ENCODE measurements at regions not wholly inside any gene's neighbourhood (a gene's known extent, or its start where the extent isn't known, plus 50 kb on each side); places are given as distances from the start of the nearest gene placed in this dataset.

DNA sequence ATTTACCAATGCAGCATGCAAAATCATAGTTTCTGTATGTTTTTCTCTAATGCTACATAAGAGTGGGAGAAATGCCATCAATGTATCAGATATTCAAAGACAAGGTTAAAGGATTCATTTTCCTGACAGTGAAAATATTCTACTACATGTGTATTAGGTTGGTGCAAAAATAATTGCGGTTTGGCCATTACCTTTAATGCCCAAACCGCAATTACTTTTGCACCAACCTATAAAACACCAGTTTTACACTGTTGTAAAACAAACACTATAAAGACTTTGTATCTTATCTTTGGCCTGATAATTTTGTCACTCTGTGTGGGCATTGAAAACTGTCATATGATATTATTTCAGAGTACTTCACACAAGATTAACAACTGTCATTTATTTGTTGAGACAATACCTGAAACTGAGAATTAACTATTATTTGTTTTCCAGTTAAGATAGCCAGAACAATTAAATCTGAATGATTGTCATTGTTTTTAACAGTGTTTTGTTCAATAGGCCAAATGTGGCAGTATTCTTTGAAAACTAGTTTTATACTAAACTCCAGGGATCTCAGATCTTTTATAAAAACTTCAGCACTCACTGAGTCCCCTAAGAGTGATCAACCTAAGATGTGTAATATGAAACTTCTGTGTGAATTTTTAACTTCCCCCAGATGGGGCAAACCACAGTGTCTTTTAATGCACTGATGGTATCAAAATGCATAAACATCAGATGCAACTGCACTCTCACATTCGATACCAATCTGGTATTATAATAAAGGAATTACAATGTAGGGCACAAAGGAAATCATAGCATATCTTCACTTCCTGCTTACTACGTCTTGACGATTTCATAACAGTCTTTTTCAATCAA is 53.8 kb upstream of the FBN2 start:
- DNase-seq: no peak

GRCh38 chr5:128596071-128596470 is 58.0 kb upstream of the FBN2 start:
- no peak for DNase-seq

DNA sequence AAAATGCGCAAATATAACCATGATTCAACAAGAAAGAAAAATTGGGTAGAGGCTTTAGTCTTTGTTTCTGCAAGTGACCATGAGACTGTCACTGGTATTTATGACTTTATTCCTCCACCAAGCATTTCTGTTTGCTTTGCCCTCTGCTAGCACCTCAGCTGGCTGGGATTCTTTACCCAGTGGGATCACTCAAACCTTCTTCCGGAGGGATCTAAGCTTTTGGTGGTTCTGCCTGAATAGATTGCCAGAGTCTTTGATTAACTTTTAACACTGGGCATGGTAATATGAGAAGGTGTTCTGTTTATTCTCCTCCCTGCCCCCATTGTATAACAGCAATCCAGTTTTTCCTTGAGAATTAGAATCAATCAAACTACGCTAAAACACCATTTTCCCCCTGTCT is 59.1 kb upstream of the FBN2 start:
- DNase-seq: no peak

DNA sequence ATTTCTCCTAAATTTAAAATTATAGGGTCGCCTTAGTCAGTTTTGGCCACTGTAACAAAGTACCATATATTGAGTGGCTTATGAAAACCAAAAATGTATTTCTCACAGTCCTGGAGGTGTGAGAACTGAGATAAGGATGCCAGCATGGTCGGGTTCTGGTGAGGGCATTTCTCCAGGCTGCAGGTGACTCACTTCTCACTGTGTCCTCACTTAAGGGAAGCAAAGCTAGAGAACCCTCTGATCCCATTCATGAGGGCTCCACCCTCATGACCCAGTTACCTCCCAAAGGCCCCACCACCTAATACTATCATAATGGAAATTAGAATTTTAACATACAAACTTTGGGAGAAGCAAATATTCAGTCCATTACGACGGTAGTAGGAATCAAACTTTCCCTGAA is 75.1 kb upstream of the FBN2 start:
- DNase-seq: no peak

- DNase-seq: no peak
Measured at GRCh38 chr5:128613766-128614165, 75.7 kb upstream of the FBN2 start.

- DNase-seq: no peak
Measured at GRCh38 chr5:128615578-128615977, 77.5 kb upstream of the FBN2 start.

DNA sequence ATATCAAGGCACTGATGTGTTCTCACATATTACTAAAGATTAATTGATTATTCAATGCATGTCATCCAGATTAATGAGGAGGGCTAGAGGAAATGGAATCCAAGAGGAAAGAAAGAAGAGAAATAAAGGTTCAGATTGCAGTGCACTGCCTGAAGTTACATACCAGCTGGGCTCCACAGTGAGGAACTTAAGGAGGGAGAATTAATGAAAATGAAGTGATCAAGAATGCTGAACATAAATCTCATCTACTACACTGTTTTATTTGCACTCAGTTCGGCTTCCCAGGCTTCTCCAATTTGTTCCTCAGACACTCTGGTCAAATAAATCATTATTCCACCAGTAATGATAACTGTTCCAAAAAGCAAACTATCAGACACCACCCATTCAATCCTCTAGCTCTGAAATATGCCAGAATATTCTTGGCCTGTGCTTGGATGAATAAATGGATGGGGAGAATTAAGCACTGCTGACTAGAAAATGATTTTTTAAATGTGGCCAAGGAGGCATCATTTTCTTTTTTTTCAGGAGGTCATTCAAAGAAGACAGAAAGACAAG is 88.6 kb upstream of the FBN2 start:
- no peak for DNase-seq

DNA sequence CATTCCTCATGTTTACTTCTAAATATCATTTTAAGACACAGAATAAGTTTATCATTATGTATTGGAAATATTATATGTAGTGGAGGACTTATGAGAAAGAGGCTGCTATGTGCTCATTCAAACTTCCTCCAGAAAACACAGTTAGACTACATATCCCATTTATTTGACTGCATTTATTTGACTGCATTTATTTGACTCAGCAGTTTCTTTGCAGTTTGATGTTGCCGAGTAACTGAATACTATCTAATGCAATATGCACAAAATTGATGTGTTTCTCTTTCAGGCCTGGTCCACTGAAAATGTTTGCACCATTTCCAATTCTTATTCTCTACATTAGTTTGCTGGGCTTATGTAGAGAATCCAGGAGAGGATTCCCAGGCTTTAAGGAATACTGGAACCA is 89.9 kb upstream of the FBN2 start:
- DNase-seq: no peak

- DNase-seq: no peak
Measured at GRCh38 chr5:128629157-128629556, 91.1 kb upstream of the FBN2 start.

DNA sequence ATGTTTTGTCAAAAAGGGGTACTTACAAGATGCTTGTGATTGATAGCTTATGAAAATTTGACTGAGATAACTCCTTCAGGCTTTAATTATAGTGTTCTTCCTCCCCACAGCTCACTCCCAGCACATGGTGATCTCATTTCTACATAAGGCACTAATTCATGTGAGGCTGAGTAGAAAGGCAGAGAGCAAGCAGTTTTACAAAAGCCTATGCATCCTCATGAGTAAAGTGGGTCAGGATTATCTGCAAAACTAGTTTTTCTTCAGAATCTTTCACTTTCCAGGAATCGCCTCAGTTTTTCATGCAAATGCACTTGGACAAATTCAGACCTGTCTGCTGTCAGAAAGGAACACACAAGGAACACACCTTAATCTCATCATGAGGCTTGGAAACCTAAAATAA is 92.1 kb upstream of the FBN2 start:
- no peak for DNase-seq

DNA sequence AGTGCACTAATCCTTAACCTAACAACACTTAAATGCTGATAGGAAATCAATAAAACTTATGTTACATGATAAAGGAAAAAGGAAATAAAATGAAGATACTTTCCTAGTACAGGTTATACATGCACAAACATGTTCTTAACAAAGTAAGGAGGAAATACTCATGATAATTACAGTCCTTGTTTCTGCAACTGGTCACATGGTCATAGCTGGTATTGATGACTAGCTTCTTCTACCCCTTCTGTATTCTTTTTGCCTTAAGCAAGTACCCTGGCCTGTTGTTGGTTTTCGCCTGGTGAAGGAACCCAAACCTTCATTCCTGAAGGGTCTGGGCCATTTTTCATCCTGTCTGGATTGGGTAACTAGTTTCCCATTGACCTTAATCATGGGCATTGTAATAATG is 93.7 kb upstream of the FBN2 start:
- no peak for DNase-seq

- no peak for DNase-seq
Measured at GRCh38 chr5:128632264-128632663, 94.2 kb upstream of the FBN2 start.

DNA sequence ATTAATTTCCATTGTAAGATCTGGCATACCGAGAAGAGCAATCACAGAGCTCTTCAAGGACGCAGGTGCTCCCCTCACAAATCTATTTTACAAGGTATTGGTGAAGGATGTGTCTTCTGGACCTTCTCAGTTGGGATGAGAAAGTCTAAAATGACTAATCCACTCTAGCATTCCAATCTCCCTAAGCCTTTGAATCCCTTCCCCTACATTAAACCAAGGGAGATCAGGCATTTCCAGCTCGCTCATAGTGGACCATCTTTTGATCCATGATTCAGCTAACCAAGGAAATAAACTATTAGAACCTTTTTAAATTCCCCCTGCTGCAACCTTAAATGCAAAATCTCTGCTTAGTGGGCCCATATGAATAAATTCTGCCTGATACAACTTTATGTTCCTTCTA is 95.9 kb upstream of the FBN2 start:
- DNase-seq: no peak

- no peak for DNase-seq
Measured at GRCh38 chr5:128635379-128635778, 97.3 kb upstream of the FBN2 start.

- DNase-seq: no peak
Measured at GRCh38 chr5:128636361-128636760, 98.3 kb upstream of the FBN2 start.

DNA sequence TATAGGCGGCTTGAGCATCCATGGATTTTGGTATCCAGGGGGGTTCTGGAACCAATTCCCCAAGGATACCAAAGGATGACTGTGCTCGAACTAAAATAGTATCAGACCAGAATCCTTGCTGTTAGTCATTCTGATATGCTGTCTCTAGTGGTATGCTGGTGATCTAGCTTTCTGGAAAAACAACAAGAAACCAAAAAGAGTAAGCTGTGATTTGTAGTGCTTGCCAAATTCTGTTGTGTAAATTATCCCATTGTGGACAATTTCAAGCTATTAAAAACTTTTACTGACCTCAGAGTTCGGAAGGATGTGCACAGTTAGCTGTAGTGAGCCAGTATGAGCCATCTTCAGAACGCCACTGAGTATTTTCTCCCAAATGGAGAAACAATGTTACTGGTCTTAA is 99.0 kb upstream of the FBN2 start:
- DNase-seq: no peak

GRCh38 chr5:128641861-128642260 is 103.8 kb upstream of the FBN2 start:
- DNase-seq: no peak

DNA sequence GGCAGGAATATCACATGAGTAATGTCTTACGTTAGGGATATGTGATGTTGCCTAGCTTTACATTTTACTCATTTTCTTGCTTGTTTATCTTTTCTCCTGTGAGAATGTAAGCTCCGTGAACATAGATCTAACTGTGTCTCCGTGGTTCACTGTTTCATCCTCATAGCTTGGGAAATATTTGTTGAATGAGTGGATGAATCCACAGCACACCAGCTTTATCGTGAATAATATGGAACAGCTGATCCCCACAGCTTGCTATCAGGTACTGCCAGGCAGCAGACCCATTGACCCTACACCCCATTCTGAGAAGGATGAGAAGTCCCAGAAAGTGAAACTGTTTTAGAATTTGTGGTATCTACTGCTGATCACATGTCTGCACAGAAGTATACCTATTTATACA is 106.8 kb upstream of the FBN2 start:
- DNase-seq: no peak

GRCh38 chr5:128645581-128645980 is 107.5 kb upstream of the FBN2 start:
- DNase-seq: no peak

DNA sequence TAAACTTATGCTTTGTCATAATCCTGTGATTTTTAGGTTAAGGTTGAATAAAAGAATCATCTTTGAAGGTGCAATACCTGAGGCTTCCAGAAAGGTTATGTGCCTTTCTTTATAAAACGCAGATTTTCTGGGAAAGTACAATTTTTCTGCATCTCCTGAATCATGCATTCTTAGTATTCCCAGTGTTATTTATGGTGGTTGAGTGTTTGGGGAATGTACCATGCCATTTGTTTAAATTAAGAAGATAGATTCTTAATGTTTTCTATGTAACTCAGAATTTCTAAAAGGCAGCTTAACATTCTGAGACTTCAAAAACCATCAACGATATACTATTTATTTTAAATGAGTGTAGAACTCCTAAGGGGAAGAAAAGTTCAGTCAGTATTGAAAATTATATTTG is 108.1 kb upstream of the FBN2 start:
- no peak for DNase-seq

DNA sequence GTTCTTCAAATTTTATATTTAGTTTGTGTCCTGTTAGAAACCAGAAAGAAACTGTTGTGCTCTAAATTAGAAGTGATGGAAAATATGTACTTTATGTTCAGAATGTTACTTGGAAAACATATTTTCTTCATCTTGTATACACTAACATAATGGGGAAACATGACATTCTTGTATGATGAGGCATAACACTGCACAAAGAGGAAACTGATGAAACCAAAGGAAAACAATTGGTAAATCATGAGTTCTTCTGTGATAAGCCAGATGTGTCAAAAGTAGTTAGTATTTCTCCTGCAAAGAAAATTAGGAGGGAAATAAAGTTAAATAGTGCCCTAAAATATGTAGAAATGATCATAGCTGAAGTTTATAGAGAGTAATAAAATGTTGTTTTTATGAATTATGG is 111.1 kb upstream of the FBN2 start:
- no peak for DNase-seq

GRCh38 chr5:128662997-128663396 is 125.0 kb upstream of the FBN2 start:
- DNase-seq: no peak

DNA sequence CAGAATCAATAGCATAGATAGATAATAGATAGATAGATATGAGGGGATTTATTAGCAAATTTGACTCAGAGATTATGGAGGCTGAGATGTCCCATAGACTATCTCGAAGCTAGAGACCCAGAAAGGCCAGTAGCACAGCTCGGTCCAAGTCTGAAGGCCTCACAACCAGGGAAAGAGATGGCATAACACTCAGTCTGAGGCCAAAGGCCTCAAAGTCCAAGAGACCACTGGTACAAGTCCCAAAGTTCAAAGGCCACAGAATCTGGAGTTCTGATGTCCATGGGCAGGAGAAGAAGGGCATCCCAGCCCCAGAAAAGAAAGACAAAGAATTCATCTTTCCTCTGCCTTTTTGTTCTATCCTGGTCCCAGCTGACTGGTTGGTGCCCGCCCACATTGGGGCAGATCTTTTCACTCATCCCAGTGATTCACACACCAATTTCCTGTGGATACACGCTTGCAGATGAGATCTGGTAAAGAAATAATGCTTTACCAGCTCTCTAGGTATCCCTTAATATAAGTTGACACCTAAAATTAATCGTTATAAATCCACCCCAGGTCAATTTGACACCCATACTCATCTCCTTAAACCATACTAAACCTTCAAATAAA is 127.8 kb upstream of the FBN2 start:
- no peak for DNase-seq

DNA sequence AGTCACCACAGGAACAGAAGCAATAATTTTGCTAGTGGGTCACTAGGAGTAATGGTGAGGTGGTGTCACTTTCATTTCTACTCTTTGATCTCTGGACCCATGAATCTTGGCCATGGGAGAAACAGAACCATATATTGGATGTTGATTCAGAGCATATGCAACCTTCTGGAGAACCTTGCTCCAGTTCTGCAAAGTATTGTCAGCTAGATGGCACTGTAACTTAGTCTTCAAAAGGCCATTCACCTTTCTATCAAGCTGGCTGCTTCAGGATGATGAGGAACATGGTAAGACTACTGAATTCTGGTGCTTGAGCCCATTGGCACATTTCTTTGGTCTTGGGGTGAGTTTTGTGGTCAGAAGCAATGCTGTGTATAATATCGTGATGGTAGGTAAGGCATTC is 129.1 kb upstream of the FBN2 start:
- no peak for DNase-seq

- DNase-seq: no peak
Measured at GRCh38 chr5:128667751-128668150, 129.7 kb upstream of the FBN2 start.
